Neural crest cell (in vitro differentiated cells): ENCODE measurements at regions not wholly inside any gene's neighbourhood (a gene's known extent, or its start where the extent isn't known, plus 50 kb on each side); places are given as distances from the start of the nearest gene placed in this dataset.

Experiments
- DNase-seq: peaks from one replicate; pipeline ENCODE4 v3.0.0; 2021; ENCODE audit warnings: low read depth, mixed read lengths, low spot score
- H3K27ac Mint-ChIP-seq: one replicate; pipeline ENCODE4 v1.8.0; 2021; ENCODE audit warnings: mild to moderate bottlenecking, mixed read lengths; ENCODE audit not compliant: unreplicated experiment
- H3K27me3 Mint-ChIP-seq: 2 replicates; pipeline ENCODE4 v1.8.0; 2021; ENCODE audit warnings: low read depth, mild to moderate bottlenecking, mixed read lengths
- H3K36me3 Mint-ChIP-seq: 2 replicates; pipeline ENCODE4 v1.8.0; 2021; ENCODE audit warnings: low read depth, mild to moderate bottlenecking, mixed read lengths
- H3K4me1 Mint-ChIP-seq: 2 replicates; pipeline ENCODE4 v1.8.0; 2021; ENCODE audit warnings: mixed read lengths
- H3K4me3 Mint-ChIP-seq: one replicate; pipeline ENCODE4 v1.8.0; 2021; ENCODE audit warnings: mild to moderate bottlenecking, mixed read lengths
- H3K9me3 Mint-ChIP-seq: 2 replicates; pipeline ENCODE4 v1.8.0; 2021; ENCODE audit warnings: mixed read lengths
- TF ChIP-seq, protein P1 (sequence below): fragments of 200-600 bp; sonication (generic); conservative IDR thresholded peaks from 2 replicates; pipeline ENCODE4 v1.5.0; 2021; ENCODE audit warnings: antibody characterized with exemption, mild to moderate bottlenecking

DNA sequence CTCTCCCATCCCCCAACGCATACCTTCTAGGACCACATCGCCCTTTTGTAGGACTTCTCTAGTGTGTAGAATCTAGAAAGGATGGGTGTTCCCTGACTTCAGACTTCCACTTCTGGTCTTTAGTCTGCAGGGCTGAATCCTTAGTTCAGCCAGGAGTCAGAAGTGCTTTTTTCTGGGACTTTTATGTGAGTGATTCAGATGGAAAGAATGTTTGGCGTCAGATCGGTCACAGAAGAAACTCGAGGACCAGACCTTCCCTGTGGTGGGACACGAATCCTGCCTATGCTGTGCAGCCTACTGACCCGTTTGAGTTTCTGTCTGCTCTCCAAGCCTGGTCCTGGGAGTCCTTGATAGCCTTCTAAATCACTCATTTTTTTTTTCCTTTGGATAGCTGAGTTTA, 165.4 kb upstream of the SSTR1 start:
- TF ChIP-seq, protein P1, sequence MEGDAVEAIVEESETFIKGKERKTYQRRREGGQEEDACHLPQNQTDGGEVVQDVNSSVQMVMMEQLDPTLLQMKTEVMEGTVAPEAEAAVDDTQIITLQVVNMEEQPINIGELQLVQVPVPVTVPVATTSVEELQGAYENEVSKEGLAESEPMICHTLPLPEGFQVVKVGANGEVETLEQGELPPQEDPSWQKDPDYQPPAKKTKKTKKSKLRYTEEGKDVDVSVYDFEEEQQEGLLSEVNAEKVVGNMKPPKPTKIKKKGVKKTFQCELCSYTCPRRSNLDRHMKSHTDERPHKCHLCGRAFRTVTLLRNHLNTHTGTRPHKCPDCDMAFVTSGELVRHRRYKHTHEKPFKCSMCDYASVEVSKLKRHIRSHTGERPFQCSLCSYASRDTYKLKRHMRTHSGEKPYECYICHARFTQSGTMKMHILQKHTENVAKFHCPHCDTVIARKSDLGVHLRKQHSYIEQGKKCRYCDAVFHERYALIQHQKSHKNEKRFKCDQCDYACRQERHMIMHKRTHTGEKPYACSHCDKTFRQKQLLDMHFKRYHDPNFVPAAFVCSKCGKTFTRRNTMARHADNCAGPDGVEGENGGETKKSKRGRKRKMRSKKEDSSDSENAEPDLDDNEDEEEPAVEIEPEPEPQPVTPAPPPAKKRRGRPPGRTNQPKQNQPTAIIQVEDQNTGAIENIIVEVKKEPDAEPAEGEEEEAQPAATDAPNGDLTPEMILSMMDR: no peak
- Mint-ChIP-seq H3K9me3 (no peaks in the 10 kb centered on the region), H3K27me3 (no peaks in the 10 kb centered on the region), H3K27ac (no peak overlapping the region), H3K36me3 (no peaks in the 10 kb centered on the region), H3K4me1 (no peaks in the 10 kb centered on the region), H3K4me3 (no peak overlapping the region)
- DNase-seq: no peak

DNA sequence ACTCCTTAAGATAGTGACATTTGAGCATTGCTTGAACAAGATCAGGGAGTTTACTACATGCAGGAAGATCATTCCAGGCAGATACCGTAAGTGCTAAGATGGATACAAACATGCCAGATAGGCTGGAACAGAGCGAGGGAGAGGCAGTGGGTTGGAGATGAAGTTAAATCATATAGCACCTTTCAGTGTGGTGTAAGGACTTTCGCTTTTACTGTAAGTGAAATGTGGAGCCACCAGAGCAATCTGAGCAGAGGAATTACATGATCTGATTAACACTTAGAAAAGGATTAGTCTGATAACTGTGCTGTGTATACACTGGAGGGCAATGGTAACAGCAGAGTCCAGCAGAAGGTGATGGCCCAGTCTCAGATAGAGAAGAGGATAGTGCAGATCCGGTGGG, 163.0 kb upstream of the SSTR1 start:
- DNase-seq: no peak

DNA sequence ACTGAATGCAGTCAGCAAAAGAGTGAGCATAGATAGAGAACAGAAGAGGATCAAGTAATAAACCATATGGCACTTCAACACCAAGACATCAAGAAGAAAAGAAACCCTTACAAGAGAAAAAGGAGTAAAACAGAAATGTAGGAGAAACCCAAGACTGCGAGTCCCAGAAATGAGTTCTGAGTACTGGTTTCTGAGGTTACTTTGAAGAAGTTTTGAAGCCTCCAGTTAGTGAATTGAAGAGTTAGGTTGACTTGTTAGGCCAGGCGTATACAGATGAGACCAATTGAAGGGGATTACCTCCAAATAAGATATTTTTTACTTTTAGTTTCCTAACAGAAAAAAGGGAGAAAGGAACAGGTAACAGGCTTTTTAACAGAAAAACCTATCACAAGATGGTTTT, 162.2 kb upstream of the SSTR1 start:
- Mint-ChIP-seq H3K4me1 (no peaks in the 10 kb centered on the region), H3K9me3 (no peaks in the 10 kb centered on the region), H3K27ac (no peak overlapping the region), H3K27me3 (no peaks in the 10 kb centered on the region), H3K4me3 (no peak overlapping the region), H3K36me3 (no peaks in the 10 kb centered on the region)
- no peak for DNase-seq
- TF ChIP-seq, protein P1: no peak

More for the DNA sequence above, 163.0 kb upstream of the SSTR1 start:
- Mint-ChIP-seq H3K9me3 (no peaks in the 10 kb centered on the region), H3K4me1 (no peaks in the 10 kb centered on the region), H3K4me3 (no peak overlapping the region), H3K27ac (no peak overlapping the region), H3K27me3 (no peaks in the 10 kb centered on the region), H3K36me3 (no peaks in the 10 kb centered on the region)
- TF ChIP-seq, protein P1: no peak

DNA sequence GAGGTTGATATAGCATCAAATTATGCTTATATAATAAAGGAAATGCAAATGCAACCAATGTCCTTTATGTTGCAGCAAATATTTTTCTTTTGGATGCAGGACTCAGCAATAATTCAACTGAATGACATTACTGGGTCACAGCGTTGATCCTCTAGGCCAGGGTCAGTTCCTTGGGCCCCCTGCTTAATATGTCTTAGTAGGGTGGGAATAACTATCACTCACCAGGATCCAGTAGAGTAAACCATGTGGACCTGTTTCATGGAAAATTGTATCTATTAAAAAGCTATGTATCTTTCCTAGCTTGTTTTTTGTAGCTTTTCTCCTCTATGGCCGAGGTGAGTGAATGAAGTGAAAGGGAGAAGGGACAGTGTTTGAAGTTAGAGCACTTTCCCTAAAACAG, 161.5 kb upstream of the SSTR1 start:
- H3K27me3 Mint-ChIP-seq: no peaks in the 10 kb centered on the region
- DNase-seq: no peak
- no peak overlapping the region for H3K27ac Mint-ChIP-seq
- no peaks in the 10 kb centered on the region for H3K36me3 Mint-ChIP-seq
- TF ChIP-seq, protein P1: no peak
- no peaks in the 10 kb centered on the region for H3K4me1 Mint-ChIP-seq
- H3K9me3 Mint-ChIP-seq: no peaks in the 10 kb centered on the region
- no peak overlapping the region for H3K4me3 Mint-ChIP-seq

DNA sequence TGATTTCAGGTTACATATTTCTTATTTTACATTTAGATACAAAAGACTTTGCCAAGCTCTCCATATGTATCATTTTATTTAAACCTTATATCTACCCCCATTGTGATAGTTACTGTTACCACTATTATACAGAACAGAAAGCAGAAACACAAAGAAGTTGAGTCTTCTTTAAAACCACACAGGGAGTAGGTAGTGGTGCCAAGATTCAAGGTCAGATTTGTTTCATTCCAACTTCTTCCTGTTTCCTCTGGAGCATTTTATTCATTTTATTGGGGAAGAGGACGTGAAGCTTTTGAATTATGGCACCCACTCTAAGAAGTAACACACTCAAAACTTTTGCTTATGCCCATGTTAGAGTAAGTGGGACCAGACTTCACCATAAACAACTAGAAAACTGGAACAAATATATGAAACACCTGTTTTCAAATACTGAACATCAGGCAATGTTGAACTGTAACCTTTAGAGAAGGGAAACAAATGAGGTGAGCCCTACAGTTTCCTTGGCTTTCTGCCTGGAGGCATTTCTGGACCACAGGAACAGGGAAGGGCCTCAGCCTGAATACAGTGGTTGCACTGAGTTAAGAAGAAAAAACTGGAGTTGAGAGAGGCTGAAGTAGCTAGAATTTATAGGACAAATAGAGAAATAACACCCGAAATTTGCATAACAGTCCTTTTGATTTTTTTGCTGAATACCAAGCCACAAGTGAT, 160.4 kb upstream of the SSTR1 start:
- Mint-ChIP-seq H3K36me3 (no peaks in the 10 kb centered on the region), H3K9me3 (no peaks in the 10 kb centered on the region), H3K4me1 (no peaks in the 10 kb centered on the region), H3K4me3 (no peak overlapping the region), H3K27me3 (no peaks in the 10 kb centered on the region), H3K27ac (no peak overlapping the region)
- DNase-seq: no peak
- TF ChIP-seq, protein P1: no peak
